Activated CD4-positive, CD25-positive, alpha-beta regulatory T cell treated with anti-CD3 and anti-CD28 coated beads, Interleukin-2, amount 50 U/mL, for 72 hours (primary cell): ENCODE measurements at regions not wholly inside any gene's neighbourhood (a gene's known extent, or its start where the extent isn't known, plus 50 kb on each side); places are given as distances from the start of the nearest gene placed in this dataset.

Source experiments
- DNase-seq: peaks from one replicate; pipeline ENCODE4 v3.0.0; 2021

- no peak for DNase-seq
Measured at GRCh38 chr14:85451421-85451820, 78.5 kb upstream of the FLRT2 start.

DNA sequence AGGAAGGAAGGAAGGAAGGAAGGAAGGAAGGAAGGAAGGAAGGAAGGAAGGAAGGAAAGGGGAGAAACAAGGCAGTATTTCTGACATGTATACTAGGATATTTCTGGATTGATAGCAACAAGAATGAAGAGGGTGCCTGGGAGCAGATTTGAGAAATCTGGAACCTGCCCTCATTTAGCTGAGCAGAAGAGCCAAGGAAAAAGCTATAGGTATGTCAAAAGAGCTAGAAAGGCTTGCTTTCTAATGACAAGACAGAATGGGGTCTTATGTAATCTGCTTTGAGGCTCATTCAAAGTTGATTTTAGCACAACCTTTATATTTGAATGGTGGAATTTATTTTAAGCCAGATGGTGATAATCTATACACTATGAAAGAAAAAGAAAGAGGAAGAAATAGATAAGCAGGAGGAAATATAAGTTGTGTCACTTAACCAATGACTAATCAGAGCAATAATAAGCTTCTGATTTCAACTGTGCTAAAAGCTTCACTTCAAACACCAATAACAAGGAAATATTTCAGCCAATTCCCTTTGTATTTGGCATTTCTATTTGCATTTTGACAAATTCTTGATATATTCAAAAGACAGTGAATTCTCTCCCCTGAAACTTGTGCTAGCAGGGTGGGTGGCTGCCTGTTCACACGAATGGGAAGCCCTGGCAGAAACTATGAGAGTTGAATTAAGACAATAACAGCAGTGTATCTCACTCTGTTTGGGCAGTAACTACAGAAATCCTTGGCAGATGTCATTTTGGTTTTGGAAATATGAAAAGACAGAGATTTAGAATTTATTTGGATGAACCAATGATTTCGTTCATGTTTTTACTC is 76.3 kb upstream of the FLRT2 start:
- no peak for DNase-seq

- no peak for DNase-seq
Measured at GRCh38 chr14:85454226-85454813, 75.6 kb upstream of the FLRT2 start.

GRCh38 chr14:85459361-85460000 is 70.5 kb upstream of the FLRT2 start:
- DNase-seq = no peak

GRCh38 chr14:85461432-85462133 is 68.4 kb upstream of the FLRT2 start:
- DNase-seq = no peak

GRCh38 chr14:85463512-85463911 is 66.4 kb upstream of the FLRT2 start:
- no peak for DNase-seq

- DNase-seq = no peak
Measured at GRCh38 chr14:85464135-85464895, 65.6 kb upstream of the FLRT2 start.

- no peak for DNase-seq
Measured at GRCh38 chr14:85466678-85467077, 63.3 kb upstream of the FLRT2 start.

DNA sequence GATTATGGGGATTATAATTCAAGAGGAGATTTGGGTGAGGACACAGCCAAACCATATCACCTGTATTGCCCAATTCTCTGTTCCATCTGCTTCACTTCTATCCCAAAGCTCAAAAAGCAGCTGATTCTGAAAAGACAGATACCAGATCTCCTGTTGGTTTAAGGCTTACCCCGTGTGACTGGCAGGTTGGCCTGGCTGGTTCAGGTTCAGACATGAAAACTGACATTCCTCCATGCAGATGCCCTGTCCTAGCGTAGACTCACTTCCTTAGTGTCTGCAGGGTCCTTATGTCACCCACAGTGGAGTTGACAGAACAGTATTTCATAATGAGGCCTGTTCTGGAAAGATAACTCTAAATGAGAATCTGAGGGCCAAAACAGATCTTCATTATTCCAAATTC is 61.1 kb upstream of the FLRT2 start:
- no peak for DNase-seq

DNA sequence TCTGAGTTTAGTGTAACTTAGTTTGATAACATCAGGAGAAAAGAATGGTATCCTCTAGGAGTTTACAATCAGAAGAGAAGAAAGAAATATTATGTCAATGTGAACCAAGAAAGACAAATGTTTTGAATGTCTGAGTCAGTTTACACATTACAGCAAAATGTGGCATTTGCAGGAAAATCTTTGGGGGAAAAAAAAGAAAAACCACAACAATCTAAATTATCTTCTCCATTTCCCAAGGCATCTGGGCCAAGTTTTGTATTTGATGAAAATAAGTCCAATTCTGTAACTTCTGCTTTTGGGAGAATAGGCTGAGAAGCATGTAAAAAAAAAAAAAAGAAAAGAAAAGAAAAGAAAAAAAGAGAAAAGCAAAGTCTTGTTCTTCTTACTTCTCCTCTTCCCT is 58.8 kb upstream of the FLRT2 start:
- DNase-seq = no peak

DNA sequence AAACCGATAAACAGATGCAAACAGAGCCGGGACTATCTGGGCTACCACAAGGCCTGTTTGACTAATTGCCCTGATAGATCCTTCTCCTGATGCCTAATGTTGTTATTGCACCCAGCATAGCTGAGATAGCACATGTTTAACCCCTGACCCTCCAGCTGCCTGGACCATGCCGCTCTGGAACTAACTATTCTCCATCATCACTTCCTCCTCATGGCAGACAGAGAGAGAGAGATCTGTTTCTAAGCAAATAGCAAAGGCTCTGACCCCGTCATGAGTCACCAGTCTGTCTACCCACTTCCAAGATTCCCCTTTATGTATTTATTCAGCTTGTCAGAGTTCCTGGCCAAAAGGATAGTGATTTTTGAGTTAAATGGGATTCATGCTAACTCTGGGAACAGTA is 58.2 kb upstream of the FLRT2 start:
- DNase-seq = no peak

GRCh38 chr14:85474431-85474830 is 55.5 kb upstream of the FLRT2 start:
- DNase-seq = no peak

GRCh38 chr14:85475113-85475512 is 54.8 kb upstream of the FLRT2 start:
- no peak for DNase-seq

DNA sequence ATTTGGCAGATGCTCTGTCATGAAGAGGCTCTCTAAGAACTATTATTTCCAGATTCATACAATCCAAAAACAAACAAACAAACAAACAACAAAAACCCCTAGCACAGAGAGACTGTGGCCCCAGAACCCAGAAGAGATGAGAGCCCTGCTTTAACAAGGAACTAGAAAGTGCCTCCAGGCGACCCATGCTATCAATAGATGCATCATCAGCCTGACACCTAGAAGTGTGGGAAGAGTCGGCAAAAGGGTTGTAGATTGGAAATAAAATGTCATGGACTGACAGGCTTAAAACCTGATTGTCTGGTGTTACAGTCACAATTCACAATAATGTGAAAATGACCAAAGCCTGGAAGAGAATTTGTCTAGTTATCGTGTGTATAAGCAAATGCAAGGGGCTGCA is 50.6 kb upstream of the FLRT2 start:
- no peak for DNase-seq

GRCh38 chr14:85479771-85480170 is 50.2 kb upstream of the FLRT2 start:
- no peak for DNase-seq
